Left ventricle myocardium inferior (tissue), 1 donor: ENCODE measurements at regions not wholly inside any gene's neighbourhood (a gene's known extent, or its start where the extent isn't known, plus 50 kb on each side); places are given as distances from the start of the nearest gene placed in this dataset.

ENCODE experiments used
- DNase-seq: peaks from one replicate; pipeline ENCODE4 v3.0.0-alpha.2; 2020
- H3K27ac ChIP-seq: fragments of 200-600 bp; replicated peaks from 2 replicates; pipeline ENCODE4 v1.8.0; 2021
- H3K27me3 ChIP-seq: fragments of 200-600 bp; 2 replicates; pipeline ENCODE4 v1.8.0; 2021; ENCODE audit warnings: low read depth
- H3K36me3 ChIP-seq: fragments of 200-600 bp; 2 replicates; pipeline ENCODE4 v1.8.0; 2021
- H3K4me1 ChIP-seq: fragments of 200-600 bp; 2 replicates; pipeline ENCODE4 v1.8.0; 2021
- H3K4me3 ChIP-seq: fragments of 200-600 bp; 2 replicates; pipeline ENCODE4 v1.8.0; 2021; ENCODE audit warnings: mild to moderate bottlenecking, moderate library complexity
- H3K9me3 ChIP-seq: fragments of 200-600 bp; replicated peaks from 2 replicates; pipeline ENCODE4 v1.8.0; 2021
- CTCF ChIP-seq: fragments of 200-600 bp; IDR thresholded peaks from 2 replicates; pipeline ENCODE4 v1.8.0; 2021; ENCODE audit warnings: antibody characterized with exemption, mild to moderate bottlenecking, borderline replicate concordance
- intact Hi-C: fragments of 100-400 bp; cut with micrococcal nuclease; formaldehyde crosslinking; loops from one replicate; pipeline ENCODE4 v1.11.0; 2022
- donor health status: DM: no; HTN: yes; CAD: no; lungs with severe emphysema.

GRCh38 chr14:97055355-97055754 is 258.2 kb downstream of the VRK1 start:
- intact Hi-C loops: no loop called here
- H3K4me3 ChIP-seq: no peak overlapping the region
- H3K4me1 ChIP-seq: peaks cover 6% of the 10 kb centered on the region
- no peak overlapping the region for H3K27ac ChIP-seq
- no peak for DNase-seq
- H3K9me3 ChIP-seq: no peaks in the 10 kb centered on the region
- H3K36me3 ChIP-seq: no peaks in the 10 kb centered on the region
- TF ChIP-seq CTCF: no peak
- peaks cover 19% of the 10 kb centered on the region for H3K27me3 ChIP-seq

GRCh38 chr14:97056086-97056485 is 258.9 kb downstream of the VRK1 start:
- Histone ChIP-seq H3K4me3 (no peak overlapping the region), H3K27me3 (peaks cover 16% of the 10 kb centered on the region), H3K36me3 (no peaks in the 10 kb centered on the region), H3K4me1 (peaks cover 6% of the 10 kb centered on the region), H3K9me3 (no peaks in the 10 kb centered on the region), H3K27ac (no peak overlapping the region)
- no peak for DNase-seq
- no peak for TF ChIP-seq CTCF
- intact Hi-C loops: no loop called here

GRCh38 chr14:97057238-97058073 is 260.3 kb downstream of the VRK1 start:
- no peak for TF ChIP-seq CTCF
- Histone ChIP-seq H3K4me3 (no peak overlapping the region), H3K9me3 (no peaks in the 10 kb centered on the region), H3K27ac (no peak overlapping the region), H3K36me3 (no peaks in the 10 kb centered on the region), H3K27me3 (peaks cover 17% of the 10 kb centered on the region), H3K4me1 (peaks cover 6% of the 10 kb centered on the region)
- intact Hi-C loops: no loop called here
- DNase-seq: no peak

- Histone ChIP-seq H3K9me3 (no peaks in the 10 kb centered on the region), H3K36me3 (no peaks in the 10 kb centered on the region), H3K4me3 (no peak overlapping the region), H3K4me1 (peaks cover 6% of the 10 kb centered on the region), H3K27ac (no peak overlapping the region), H3K27me3 (peaks cover 23% of the 10 kb centered on the region)
- no peak for TF ChIP-seq CTCF
- intact Hi-C loops: no loop called here
- no peak for DNase-seq
Observed at GRCh38 chr14:97058074-97058467, 260.9 kb downstream of the VRK1 start.

- H3K27ac ChIP-seq: no peak overlapping the region
- no peaks in the 10 kb centered on the region for H3K36me3 ChIP-seq
- no peaks in the 10 kb centered on the region for H3K9me3 ChIP-seq
- no peak for TF ChIP-seq CTCF
- no peak overlapping the region for H3K4me3 ChIP-seq
- no peak for DNase-seq
- peaks cover 5% of the 10 kb centered on the region for H3K4me1 ChIP-seq
- peaks cover 28% of the 10 kb centered on the region for H3K27me3 ChIP-seq
- intact Hi-C loops: no loop called here
Observed at GRCh38 chr14:97058589-97058988, 261.4 kb downstream of the VRK1 start.
